ENCODE measurements at regions not wholly inside any gene's neighbourhood (a gene's known extent, or its start where the extent isn't known, plus 50 kb on each side); places are given as distances from the start of the nearest gene placed in this dataset.

DNA sequence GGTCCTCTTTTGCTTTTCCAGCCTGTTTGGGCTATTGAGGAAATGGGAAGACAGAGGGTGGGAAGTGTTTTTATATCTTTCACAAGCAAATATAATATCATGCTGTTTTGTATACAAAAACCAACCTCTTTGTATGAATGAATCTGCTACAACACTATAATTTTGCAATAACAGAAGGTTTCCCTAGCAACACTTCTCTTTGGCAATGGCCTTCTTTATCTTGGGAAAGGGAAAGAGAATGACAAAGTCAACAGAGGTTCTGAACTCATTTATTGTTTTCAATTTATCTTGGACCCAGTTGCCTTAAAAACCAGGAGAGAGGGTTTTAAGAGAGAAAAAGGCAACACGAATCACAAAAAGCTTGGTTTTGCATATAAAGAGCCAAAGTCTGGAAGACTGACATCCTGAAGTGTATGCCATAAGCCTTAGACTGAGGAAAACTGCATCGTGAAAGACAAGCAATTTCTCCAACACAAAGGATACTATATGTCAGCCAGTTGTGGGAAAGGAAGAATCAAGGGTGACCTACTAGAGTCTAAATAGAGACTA, 121.8 kb upstream of the FAM241A start:
- no peak for TF ChIP-seq EZH2 (IDR thresholded peaks at IDR 0.05; ENCODE audit: borderline replicate concordance, low read length)
- TF ChIP-seq, protein P1, sequence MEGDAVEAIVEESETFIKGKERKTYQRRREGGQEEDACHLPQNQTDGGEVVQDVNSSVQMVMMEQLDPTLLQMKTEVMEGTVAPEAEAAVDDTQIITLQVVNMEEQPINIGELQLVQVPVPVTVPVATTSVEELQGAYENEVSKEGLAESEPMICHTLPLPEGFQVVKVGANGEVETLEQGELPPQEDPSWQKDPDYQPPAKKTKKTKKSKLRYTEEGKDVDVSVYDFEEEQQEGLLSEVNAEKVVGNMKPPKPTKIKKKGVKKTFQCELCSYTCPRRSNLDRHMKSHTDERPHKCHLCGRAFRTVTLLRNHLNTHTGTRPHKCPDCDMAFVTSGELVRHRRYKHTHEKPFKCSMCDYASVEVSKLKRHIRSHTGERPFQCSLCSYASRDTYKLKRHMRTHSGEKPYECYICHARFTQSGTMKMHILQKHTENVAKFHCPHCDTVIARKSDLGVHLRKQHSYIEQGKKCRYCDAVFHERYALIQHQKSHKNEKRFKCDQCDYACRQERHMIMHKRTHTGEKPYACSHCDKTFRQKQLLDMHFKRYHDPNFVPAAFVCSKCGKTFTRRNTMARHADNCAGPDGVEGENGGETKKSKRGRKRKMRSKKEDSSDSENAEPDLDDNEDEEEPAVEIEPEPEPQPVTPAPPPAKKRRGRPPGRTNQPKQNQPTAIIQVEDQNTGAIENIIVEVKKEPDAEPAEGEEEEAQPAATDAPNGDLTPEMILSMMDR (conservative IDR thresholded peaks at IDR 0.05 in 1 of 2, IDR thresholded peaks at IDR 0.05 in 1 of 2; ENCODE audit: extremely low read depth in 1 of 2, insufficient read depth in 1 of 2, low read depth in 1 of 2, low read length in 2 of 2) = no peak

Measured in mammary epithelial cell (primary cell).